KBM-7 (cell line): ENCODE measurements at regions not wholly inside any gene's neighbourhood (a gene's known extent, or its start where the extent isn't known, plus 50 kb on each side); places are given as distances from the start of the nearest gene placed in this dataset.

Source experiments
- DNase-seq: peaks from one replicate; pipeline ENCODE4 v3.0.0-alpha.2; 2015
- in situ Hi-C: fragments of 300-500 bp; cut with MboI; formaldehyde crosslinking; loops from 2 replicates; pipeline ENCODE4 v1.14.3; 2020; ENCODE audit warnings: low sequenced_read_pairs, low pct_unique_long_range_greater_than_20kb, mixed read lengths

GRCh38 chr22:25364281-25364680 is 144.8 kb downstream of the CRYBB2 start:
- no peak for DNase-seq
- in situ Hi-C loops, result no loop called here

GRCh38 chr22:25364736-25365241 is 145.3 kb downstream of the CRYBB2 start:
- DNase-seq, result no peak
- in situ Hi-C loops, result no loop called here

DNA sequence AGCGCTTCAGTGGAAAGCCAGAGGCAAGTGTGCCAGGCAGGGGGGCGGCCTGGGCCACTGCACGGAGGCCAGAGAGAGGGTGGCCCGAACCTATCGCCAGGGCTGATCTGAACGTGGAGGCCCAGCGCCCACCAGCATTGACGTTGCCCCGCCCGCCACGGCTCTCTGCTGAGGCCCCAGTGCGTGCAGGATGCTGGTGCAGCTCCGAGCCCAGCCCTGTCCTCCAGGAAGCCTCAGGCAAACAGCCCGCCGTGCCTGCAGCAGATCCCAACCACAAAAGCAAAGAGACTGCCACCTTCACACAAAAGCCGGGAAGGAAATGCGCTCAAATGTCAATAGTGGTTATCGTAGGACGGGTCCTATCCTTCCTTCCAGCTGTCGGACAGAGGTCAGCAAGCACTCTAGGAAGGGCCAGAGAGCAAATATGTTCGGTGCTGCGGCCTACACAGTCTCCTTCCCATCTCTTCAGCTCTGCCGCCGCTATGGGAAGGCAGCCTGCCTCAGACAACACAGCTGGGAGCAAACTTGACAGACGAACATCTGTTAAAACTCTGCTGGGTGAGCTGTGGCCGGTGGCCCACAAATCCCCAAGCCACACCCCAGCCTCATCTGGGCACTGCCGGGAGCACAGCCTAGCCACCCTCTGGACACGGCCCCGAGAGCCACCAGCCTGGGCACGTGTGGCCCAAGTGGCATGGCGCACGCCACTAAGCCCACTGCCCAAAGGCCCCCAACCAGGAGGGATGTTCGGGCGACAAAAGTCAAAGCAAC is 146.2 kb downstream of the CRYBB2 start:
- in situ Hi-C loops, result no loop called here
- no peak for DNase-seq

DNA sequence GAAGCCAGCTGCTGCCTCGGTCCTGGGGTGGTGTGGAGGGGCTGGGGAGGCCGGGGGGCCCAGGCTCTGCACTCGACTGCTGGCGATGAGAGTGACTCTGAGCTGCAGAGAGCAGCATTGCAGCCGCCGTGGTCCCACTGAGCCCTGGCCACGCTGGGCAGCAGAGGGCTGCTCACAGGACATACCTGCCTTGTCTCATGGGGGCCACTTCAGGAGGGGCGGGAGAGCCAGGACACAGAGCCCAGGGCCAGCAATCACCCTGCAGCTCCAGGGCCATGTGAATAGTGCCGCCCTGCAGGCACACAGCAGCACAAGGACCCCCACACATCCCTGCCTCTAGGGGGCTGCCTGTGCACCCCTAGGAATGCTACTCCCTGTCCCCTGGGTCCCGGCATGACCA is 147.0 kb downstream of the CRYBB2 start:
- DNase-seq, result no peak
- in situ Hi-C loops, result no loop called here

- in situ Hi-C loops, result no loop called here
- DNase-seq, result no peak
These were observed 147.5 kb downstream of the CRYBB2 start for GRCh38 chr22:25366876-25367466.

GRCh38 chr22:25367756-25368155 is 148.3 kb downstream of the CRYBB2 start:
- in situ Hi-C loops, result no loop called here
- DNase-seq, result no peak

GRCh38 chr22:25368271-25368670 is 148.8 kb downstream of the CRYBB2 start:
- in situ Hi-C loops, result no loop called here
- DNase-seq, result no peak

GRCh38 chr22:25369041-25369440 is 149.6 kb downstream of the CRYBB2 start:
- no peak for DNase-seq
- in situ Hi-C loops, result no loop called here

DNA sequence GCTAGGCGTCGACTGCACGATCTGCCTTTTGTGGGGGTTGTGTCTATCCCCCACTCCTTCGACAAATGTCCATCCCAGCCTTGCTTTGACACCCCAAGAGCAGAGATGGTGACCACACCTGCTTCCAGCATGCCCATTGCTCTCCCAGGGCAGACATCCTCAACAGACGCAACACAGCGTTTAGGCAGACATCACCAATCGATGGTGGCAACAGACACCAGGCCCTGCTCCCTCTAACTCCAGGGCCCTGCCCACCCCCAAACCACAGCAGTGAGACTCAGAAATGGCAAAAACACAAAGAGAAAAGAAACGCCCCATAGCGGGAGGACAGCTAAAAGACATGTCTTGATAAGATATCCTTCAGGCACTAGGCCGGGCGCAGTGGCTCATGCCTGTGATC is 150.9 kb downstream of the CRYBB2 start:
- in situ Hi-C loops, result no loop called here

GRCh38 chr22:25372000-25372595 is 152.7 kb downstream of the CRYBB2 start:
- in situ Hi-C loops, result no loop called here

More for the DNA sequence above, 150.9 kb downstream of the CRYBB2 start:
- no peak for DNase-seq

GRCh38 chr22:25373961-25374360 is 154.5 kb downstream of the CRYBB2 start:
- in situ Hi-C loops, result no loop called here
- DNase-seq, result no peak

More at GRCh38 chr22:25372000-25372595, 152.7 kb downstream of the CRYBB2 start:
- DNase-seq, result no peak

GRCh38 chr22:25374869-25375268 is 155.4 kb downstream of the CRYBB2 start:
- no peak for DNase-seq
- in situ Hi-C loops, result no loop called here

DNA sequence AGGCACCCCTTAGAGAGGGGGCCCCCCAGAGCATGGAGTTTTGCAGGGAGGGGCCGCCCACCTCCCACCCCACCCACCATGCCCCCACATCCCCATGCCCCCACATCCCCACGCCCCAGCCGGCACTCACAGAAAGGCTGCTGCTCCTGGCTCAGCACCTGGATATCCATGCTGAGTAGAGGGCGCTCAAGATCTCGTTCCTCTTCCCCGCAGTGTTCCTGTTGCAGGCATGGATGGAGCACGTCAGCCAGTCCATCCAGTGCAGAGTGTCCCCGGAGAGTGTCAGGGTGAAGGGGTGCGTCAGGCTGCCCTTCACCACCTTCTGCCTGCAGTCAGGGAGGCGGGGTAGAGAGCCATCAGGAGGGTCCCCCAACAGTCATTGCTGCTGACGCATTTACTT is 156.2 kb downstream of the CRYBB2 start:
- in situ Hi-C loops, result no loop called here
- DNase-seq, result no peak

- no peak for DNase-seq
- in situ Hi-C loops, result no loop called here
These were observed 158.3 kb downstream of the CRYBB2 start for GRCh38 chr22:25377699-25378098.

DNA sequence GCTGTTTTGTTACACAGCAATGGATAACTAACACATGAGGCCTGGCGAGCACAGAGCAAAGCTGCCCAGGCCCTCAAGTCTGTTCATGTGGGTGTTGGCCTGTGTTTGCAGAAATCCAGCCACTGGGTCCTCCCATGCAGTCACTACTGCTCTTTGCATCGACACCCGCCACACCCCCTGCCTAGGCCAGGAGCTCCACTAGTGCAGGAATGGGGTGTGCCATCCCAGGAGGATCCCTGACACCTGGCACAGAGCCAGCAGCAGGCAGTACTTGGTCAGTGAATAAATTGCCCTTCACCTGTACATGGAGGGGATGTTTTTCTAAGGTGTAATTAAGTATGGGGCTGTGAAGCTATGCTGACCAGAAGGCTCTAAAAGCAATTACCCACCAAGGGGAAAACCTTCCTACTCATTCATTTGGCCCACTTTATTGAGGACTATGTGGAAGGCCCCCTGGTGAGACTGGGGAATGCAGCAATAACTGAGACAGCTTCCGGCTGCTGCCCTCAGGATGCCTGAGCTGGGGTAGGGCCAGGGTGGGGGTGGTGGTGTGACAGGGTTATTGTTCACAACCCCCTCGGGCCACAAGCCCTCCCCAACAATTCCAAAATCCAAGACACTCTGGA is 160.8 kb downstream of the CRYBB2 start:
- in situ Hi-C loops, result no loop called here
- DNase-seq, result no peak

DNA sequence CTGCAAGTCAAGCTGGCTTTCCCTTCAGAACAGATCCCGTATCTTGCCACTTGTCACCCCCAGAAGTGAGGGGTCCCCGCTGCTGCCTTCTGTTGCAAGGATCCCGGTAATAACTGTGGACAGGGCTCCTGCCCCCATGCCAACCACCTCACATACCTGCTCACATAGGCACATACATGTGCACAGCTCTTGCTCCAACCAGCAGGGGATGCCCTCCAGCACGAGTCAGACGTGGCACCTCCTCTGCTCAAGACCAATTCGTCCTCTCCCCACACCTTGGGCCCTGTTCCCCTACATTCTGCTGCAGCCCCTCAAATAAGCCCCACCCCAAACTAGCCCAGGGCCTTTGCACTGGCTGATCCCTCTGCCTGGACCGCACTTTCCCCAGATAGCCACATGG is 163.3 kb downstream of the CRYBB2 start:
- DNase-seq, result no peak
- in situ Hi-C loops, result no loop called here

- in situ Hi-C loops, result no loop called here
- no peak for DNase-seq
These were observed 163.9 kb downstream of the CRYBB2 start for GRCh38 chr22:25383278-25383820.

DNA sequence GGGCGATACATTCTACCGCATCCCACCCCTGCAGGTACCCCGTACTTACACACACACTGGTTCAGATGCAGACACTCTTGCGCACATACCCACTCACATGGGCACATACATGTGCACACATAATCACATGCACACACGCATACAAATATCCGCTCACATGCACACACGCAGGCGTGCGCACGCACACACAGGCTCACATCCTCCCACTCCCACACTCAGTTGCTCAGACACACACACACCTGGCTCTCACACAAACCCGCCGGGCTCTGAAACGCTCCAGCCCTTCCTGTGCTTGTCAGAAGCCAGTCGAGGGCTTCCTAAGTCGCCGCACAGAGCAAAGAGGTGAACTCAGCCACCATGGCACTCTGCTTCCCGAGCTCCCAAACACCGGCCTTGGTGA is 164.5 kb downstream of the CRYBB2 start:
- no peak for DNase-seq
- in situ Hi-C loops, result no loop called here

- DNase-seq, result peak; percentile 14
- in situ Hi-C loops, result no loop called here
These were observed 167.1 kb downstream of the CRYBB2 start for GRCh38 chr22:25386538-25386884.

DNA sequence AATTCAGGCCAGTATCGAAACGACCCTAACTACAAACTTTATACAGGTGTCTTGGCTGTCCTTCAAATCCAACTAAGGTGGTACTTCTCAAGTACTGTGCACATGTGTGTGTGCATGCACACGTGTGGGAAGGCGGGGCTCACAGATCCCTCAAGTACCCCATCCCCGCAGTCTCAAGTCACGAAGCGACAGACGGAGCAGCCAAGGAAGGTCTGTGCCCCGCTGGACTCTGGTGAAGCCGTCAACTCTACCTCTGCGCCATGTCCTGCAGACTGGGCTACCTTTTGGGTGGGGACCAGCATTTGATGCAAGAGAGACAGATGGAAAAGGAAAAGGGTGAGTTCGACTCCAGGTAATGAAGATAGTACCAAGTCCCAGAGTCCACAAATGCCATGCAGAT is 169.0 kb downstream of the CRYBB2 start:
- in situ Hi-C loops, result no loop called here
- DNase-seq, result no peak
